H1 (cell line): ENCODE measurements at regions not wholly inside any gene's neighbourhood (a gene's known extent, or its start where the extent isn't known, plus 50 kb on each side); places are given as distances from the start of the nearest gene placed in this dataset.

ENCODE experiments used
- EP300 ChIP-seq, 2 experiments: IDR thresholded peaks; 1 replicate in 1 of 2; 2 replicates in 1 of 2; pipeline ENCODE4 v1.6.1; 2011 to 2012; ENCODE audit warnings: low read depth in 2 of 2, low read length in 2 of 2, mild to moderate bottlenecking in 2 of 2, borderline replicate concordance in 1 of 2, inconsistent platforms in 1 of 2, moderate library complexity in 1 of 2
- JUN ChIP-seq: IDR thresholded peaks from 2 replicates; pipeline ENCODE4 v1.6.1; 2011; ENCODE audit warnings: low read depth, mild to moderate bottlenecking, improper control_type of control experiment, low read length
- RFX5 ChIP-seq: IDR thresholded peaks from 2 replicates; pipeline ENCODE4 v1.6.1; 2011; ENCODE audit warnings: low read depth, low read length, improper control_type of control experiment, borderline replicate concordance
- SP4 ChIP-seq: IDR thresholded peaks from 2 replicates; pipeline ENCODE4 v1.6.1; 2012; ENCODE audit warnings: low read length, inconsistent platforms
- SUZ12 ChIP-seq: fragments of 200-600 bp; sonication (generic); IDR thresholded peaks from 2 replicates; pipeline ENCODE4 v1.6.1; 2012; ENCODE audit warnings: mild to moderate bottlenecking, inconsistent platforms, low read length, moderate library complexity, mixed read lengths
- TAF1 ChIP-seq: IDR thresholded peaks from 2 replicates; pipeline ENCODE4 v1.6.1; 2011; ENCODE audit warnings: mild to moderate bottlenecking, low read depth, low read length
- TAF7 ChIP-seq: optimal IDR thresholded peaks from 2 replicates; pipeline ENCODE3; 2011; ENCODE audit warnings: low read depth, mild to moderate bottlenecking, inconsistent platforms, low read length, moderate library complexity, borderline replicate concordance
- TBP ChIP-seq: IDR thresholded peaks from 2 replicates; pipeline ENCODE4 v1.6.1; 2011; ENCODE audit warnings: low read depth, low read length, improper control_type of control experiment
- TCF12 ChIP-seq: IDR thresholded peaks from 2 replicates; pipeline ENCODE4 v1.6.1; 2011; ENCODE audit warnings: low read depth, mild to moderate bottlenecking, low read length
- TF ChIP-seq, protein P1 (sequence below): fragments of 300-600 bp; sonication (generic); IDR thresholded peaks from 2 replicates; pipeline ENCODE4 v1.7.1; 2012; ENCODE audit warnings: low read length, moderate library complexity, mild to moderate bottlenecking, inconsistent platforms; ENCODE audit not compliant: insufficient replicate concordance
- TF ChIP-seq, protein P2 (sequence below): IDR thresholded peaks from 2 replicates; pipeline ENCODE4 v1.6.1; 2012; ENCODE audit warnings: inconsistent platforms

DNA sequence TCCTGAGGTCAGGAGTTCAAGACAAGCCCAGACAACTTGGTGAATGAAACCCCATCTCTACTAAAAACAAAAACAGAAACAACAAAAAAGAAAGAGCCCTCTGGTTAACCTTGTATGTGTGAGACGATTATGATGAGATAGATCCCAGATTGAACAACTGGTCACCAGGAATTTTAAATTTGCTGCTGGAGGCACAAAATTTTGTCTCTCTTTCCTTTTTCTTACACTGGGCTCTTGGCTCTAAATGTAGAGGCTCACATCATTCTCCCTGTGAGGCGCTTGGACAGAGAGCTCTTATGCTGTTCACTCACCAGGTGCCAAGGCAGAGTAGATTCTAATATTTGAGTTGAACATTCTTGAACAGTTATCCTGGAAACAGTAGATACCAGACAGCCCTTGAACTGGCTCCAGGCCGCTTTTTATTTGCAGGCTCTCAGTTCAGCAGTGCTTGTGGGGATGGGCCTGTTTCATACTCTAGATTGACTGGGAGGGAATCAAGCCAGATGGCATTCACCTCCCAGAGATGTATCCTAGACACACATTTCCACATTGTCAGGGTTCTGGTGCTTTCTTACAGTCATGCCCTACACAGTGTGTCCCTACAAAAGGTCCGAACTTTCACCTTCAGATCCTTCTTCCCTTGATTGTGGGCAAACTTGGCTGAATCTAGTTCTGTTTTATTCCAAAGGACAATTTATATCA, 1159.6 kb downstream of the RPIA start (continued):
- TF ChIP-seq, protein P1, sequence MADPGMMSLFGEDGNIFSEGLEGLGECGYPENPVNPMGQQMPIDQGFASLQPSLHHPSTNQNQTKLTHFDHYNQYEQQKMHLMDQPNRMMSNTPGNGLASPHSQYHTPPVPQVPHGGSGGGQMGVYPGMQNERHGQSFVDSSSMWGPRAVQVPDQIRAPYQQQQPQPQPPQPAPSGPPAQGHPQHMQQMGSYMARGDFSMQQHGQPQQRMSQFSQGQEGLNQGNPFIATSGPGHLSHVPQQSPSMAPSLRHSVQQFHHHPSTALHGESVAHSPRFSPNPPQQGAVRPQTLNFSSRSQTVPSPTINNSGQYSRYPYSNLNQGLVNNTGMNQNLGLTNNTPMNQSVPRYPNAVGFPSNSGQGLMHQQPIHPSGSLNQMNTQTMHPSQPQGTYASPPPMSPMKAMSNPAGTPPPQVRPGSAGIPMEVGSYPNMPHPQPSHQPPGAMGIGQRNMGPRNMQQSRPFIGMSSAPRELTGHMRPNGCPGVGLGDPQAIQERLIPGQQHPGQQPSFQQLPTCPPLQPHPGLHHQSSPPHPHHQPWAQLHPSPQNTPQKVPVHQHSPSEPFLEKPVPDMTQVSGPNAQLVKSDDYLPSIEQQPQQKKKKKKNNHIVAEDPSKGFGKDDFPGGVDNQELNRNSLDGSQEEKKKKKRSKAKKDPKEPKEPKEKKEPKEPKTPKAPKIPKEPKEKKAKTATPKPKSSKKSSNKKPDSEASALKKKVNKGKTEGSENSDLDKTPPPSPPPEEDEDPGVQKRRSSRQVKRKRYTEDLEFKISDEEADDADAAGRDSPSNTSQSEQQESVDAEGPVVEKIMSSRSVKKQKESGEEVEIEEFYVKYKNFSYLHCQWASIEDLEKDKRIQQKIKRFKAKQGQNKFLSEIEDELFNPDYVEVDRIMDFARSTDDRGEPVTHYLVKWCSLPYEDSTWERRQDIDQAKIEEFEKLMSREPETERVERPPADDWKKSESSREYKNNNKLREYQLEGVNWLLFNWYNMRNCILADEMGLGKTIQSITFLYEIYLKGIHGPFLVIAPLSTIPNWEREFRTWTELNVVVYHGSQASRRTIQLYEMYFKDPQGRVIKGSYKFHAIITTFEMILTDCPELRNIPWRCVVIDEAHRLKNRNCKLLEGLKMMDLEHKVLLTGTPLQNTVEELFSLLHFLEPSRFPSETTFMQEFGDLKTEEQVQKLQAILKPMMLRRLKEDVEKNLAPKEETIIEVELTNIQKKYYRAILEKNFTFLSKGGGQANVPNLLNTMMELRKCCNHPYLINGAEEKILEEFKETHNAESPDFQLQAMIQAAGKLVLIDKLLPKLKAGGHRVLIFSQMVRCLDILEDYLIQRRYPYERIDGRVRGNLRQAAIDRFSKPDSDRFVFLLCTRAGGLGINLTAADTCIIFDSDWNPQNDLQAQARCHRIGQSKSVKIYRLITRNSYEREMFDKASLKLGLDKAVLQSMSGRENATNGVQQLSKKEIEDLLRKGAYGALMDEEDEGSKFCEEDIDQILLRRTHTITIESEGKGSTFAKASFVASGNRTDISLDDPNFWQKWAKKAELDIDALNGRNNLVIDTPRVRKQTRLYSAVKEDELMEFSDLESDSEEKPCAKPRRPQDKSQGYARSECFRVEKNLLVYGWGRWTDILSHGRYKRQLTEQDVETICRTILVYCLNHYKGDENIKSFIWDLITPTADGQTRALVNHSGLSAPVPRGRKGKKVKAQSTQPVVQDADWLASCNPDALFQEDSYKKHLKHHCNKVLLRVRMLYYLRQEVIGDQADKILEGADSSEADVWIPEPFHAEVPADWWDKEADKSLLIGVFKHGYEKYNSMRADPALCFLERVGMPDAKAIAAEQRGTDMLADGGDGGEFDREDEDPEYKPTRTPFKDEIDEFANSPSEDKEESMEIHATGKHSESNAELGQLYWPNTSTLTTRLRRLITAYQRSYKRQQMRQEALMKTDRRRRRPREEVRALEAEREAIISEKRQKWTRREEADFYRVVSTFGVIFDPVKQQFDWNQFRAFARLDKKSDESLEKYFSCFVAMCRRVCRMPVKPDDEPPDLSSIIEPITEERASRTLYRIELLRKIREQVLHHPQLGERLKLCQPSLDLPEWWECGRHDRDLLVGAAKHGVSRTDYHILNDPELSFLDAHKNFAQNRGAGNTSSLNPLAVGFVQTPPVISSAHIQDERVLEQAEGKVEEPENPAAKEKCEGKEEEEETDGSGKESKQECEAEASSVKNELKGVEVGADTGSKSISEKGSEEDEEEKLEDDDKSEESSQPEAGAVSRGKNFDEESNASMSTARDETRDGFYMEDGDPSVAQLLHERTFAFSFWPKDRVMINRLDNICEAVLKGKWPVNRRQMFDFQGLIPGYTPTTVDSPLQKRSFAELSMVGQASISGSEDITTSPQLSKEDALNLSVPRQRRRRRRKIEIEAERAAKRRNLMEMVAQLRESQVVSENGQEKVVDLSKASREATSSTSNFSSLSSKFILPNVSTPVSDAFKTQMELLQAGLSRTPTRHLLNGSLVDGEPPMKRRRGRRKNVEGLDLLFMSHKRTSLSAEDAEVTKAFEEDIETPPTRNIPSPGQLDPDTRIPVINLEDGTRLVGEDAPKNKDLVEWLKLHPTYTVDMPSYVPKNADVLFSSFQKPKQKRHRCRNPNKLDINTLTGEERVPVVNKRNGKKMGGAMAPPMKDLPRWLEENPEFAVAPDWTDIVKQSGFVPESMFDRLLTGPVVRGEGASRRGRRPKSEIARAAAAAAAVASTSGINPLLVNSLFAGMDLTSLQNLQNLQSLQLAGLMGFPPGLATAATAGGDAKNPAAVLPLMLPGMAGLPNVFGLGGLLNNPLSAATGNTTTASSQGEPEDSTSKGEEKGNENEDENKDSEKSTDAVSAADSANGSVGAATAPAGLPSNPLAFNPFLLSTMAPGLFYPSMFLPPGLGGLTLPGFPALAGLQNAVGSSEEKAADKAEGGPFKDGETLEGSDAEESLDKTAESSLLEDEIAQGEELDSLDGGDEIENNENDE, result no peak
- TF ChIP-seq SUZ12, result no peak
- no peak for TF ChIP-seq JUN
- no peak for TF ChIP-seq TBP
- no peak for TF ChIP-seq SP4
- no peak for TF ChIP-seq EP300 (IDR thresholded peaks at IDR 0.05; ENCODE audit: borderline replicate concordance in 1 of 2, low read depth in 2 of 2, low read length in 2 of 2)
- TF ChIP-seq, protein P2, sequence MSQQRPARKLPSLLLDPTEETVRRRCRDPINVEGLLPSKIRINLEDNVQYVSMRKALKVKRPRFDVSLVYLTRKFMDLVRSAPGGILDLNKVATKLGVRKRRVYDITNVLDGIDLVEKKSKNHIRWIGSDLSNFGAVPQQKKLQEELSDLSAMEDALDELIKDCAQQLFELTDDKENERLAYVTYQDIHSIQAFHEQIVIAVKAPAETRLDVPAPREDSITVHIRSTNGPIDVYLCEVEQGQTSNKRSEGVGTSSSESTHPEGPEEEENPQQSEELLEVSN, result no peak
- no peak for TF ChIP-seq TAF1
- TF ChIP-seq TCF12, result no peak
- no peak for TF ChIP-seq TAF7
- TF ChIP-seq RFX5, result no peak
